Natural killer cell (primary cell): ENCODE measurements at regions not wholly inside any gene's neighbourhood (a gene's known extent, or its start where the extent isn't known, plus 50 kb on each side); places are given as distances from the start of the nearest gene placed in this dataset.

Source experiments
- ATAC-seq, 3 donors: fragments of 150-1000 bp in 2 of 3; fragments of 200-7000 bp in 1 of 3; cut with Tn5 transposase; 1 replicate in 1 of 3; 2 replicates in 2 of 3; pipeline ENCODE4 v1.10.0; 2021; ENCODE audit warnings: mild to moderate bottlenecking in 2 of 3, moderate library complexity in 2 of 3
- DNase-seq, 2 donors: peaks; one replicate each; pipeline versions ENCODE4 v3.0.0 to v3.0.0-alpha.2; 2013 to 2021; ENCODE audit warnings: mixed read lengths in 1 of 2
- H3K27ac ChIP-seq: one replicate; pipeline ENCODE4 v1.5.1; 2013; ENCODE audit warnings: mild to moderate bottlenecking, low read length
- H3K27me3 ChIP-seq: one replicate; pipeline ENCODE4 v1.6.1; 2013; ENCODE audit warnings: low read length; ENCODE audit not compliant: control insufficient read depth, insufficient read depth
- H3K36me3 ChIP-seq: one replicate; pipeline ENCODE4 v1.6.1; 2013; ENCODE audit warnings: low read length; ENCODE audit not compliant: control insufficient read depth, insufficient read depth
- H3K4me1 ChIP-seq: one replicate; pipeline ENCODE4 v1.6.1; 2013; ENCODE audit warnings: low read length; ENCODE audit not compliant: control insufficient read depth, insufficient read depth
- H3K4me3 ChIP-seq: one replicate; pipeline ENCODE4 v1.5.1; 2013; ENCODE audit warnings: low read length
- H3K9me3 ChIP-seq: one replicate; pipeline ENCODE4 v1.6.1; 2013; ENCODE audit warnings: low read length; ENCODE audit not compliant: control insufficient read depth, insufficient read depth
- H3K27ac Mint-ChIP-seq, 2 donors: one replicate each; pipeline ENCODE4 v1.8.0; 2022; ENCODE audit warnings: mild to moderate bottlenecking in 2 of 2, mixed read lengths in 2 of 2, moderate library complexity in 1 of 2
- H3K27me3 Mint-ChIP-seq, 2 donors: one replicate each; pipeline ENCODE4 v1.8.0; 2022; ENCODE audit warnings: low read depth in 2 of 2, mixed read lengths in 2 of 2
- H3K36me3 Mint-ChIP-seq: one replicate; pipeline ENCODE4 v1.8.0; 2022; ENCODE audit warnings: mixed read lengths
- H3K4me1 Mint-ChIP-seq, 2 donors: one replicate each; pipeline ENCODE4 v1.8.0; 2022; ENCODE audit warnings: mixed read lengths in 2 of 2
- H3K4me3 Mint-ChIP-seq: one replicate; pipeline ENCODE4 v1.8.0; 2022; ENCODE audit warnings: mild to moderate bottlenecking, moderate library complexity, mixed read lengths
- H3K9me3 Mint-ChIP-seq, 2 donors: one replicate each; pipeline ENCODE4 v1.8.0; 2022; ENCODE audit warnings: mixed read lengths in 2 of 2
- CTCF ChIP-seq: fragments of 200-600 bp; IDR thresholded peaks from one replicate; pipeline ENCODE4 v1.8.0; 2022; ENCODE audit warnings: antibody characterized with exemption
- WGBS: methylation state at CpG from one replicate; pipeline ENCODE4 v1.1.7; 2013; ENCODE audit warnings: missing lambda C conversion rate; ENCODE audit not compliant: insufficient coverage; 5-methylcytosine and 5-hydroxymethylcytosine counted together
- intact Hi-C: fragments of 100-400 bp; cut with micrococcal nuclease; formaldehyde crosslinking; loops from one replicate; pipeline ENCODE4 v1.14.2; 2022

- intact Hi-C loops: no loop called here
- WGBS: 92% methylated on average over 4 of the region's 4 CpGs
These were observed 1299.2 kb upstream of the SPRY2 start for GRCh38 chr13:81639984-81640582.

GRCh38 chr13:81637457-81637856 lies 1296.5 kb upstream of the SPRY2 start:
- Mint-ChIP-seq H3K36me3 (no peaks in the 10 kb centered on the region), H3K4me3 (no peak overlapping the region), H3K4me1 (no peaks in the 10 kb centered on the region), H3K27ac (no peak overlapping the region), H3K9me3 (peaks cover 5 to 9% of the 10 kb centered on the region in 2 donors), H3K27me3 (no peaks in the 10 kb centered on the region)
- no peak for DNase-seq
- Histone ChIP-seq H3K4me1 (no peaks in the 10 kb centered on the region), H3K9me3 (no peaks in the 10 kb centered on the region), H3K27me3 (no peaks in the 10 kb centered on the region), H3K27ac (no peak overlapping the region), H3K4me3 (no peak overlapping the region), H3K36me3 (no peaks in the 10 kb centered on the region)
- intact Hi-C loops: no loop called here
- TF ChIP-seq CTCF: no peak
- ATAC-seq: no peak
- WGBS: 100% methylated on average over 2 of the region's 2 CpGs

More at GRCh38 chr13:81639984-81640582, 1299.2 kb upstream of the SPRY2 start:
- Mint-ChIP-seq H3K36me3 (peaks cover 1% of the 10 kb centered on the region), H3K4me1 (no peaks in the 10 kb centered on the region), H3K4me3 (no peak overlapping the region), H3K9me3 (peaks cover 4 to 9% of the 10 kb centered on the region in 2 donors), H3K27me3 (no peaks in the 10 kb centered on the region), H3K27ac (no peak overlapping the region)
- Histone ChIP-seq H3K4me3 (no peak overlapping the region), H3K36me3 (no peaks in the 10 kb centered on the region), H3K27me3 (no peaks in the 10 kb centered on the region), H3K27ac (no peak overlapping the region), H3K4me1 (no peaks in the 10 kb centered on the region), H3K9me3 (no peaks in the 10 kb centered on the region)
- no peak for DNase-seq
- no peak for ATAC-seq
- TF ChIP-seq CTCF: no peak

GRCh38 chr13:81636120-81636519 lies 1295.2 kb upstream of the SPRY2 start:
- ATAC-seq: no peak
- H3K4me1 Mint-ChIP-seq: no peaks in the 10 kb centered on the region
- intact Hi-C loops: no loop called here
- Histone ChIP-seq H3K4me3 (no peak overlapping the region), H3K36me3 (no peaks in the 10 kb centered on the region), H3K27me3 (no peaks in the 10 kb centered on the region), H3K27ac (no peak overlapping the region), H3K9me3 (no peaks in the 10 kb centered on the region), H3K4me1 (no peaks in the 10 kb centered on the region)
- DNase-seq: no peak
- no peaks in the 10 kb centered on the region for H3K27me3 Mint-ChIP-seq
- no peak overlapping the region for H3K4me3 Mint-ChIP-seq
- H3K9me3 Mint-ChIP-seq: peaks cover 9 to 10% of the 10 kb centered on the region in 2 donors
- TF ChIP-seq CTCF: no peak
- H3K36me3 Mint-ChIP-seq: no peaks in the 10 kb centered on the region
- no peak overlapping the region for H3K27ac Mint-ChIP-seq

GRCh38 chr13:81615031-81615430 lies 1274.1 kb upstream of the SPRY2 start:
- Mint-ChIP-seq H3K4me1 (no peaks in the 10 kb centered on the region), H3K9me3 (peaks cover 7 to 8% of the 10 kb centered on the region in 2 donors), H3K27me3 (no peaks in the 10 kb centered on the region), H3K27ac (no peak overlapping the region), H3K4me3 (no peak overlapping the region), H3K36me3 (peaks cover 8% of the 10 kb centered on the region)
- WGBS: 94% methylated on average over 2 of the region's 2 CpGs
- intact Hi-C loops: no loop called here
- DNase-seq: no peak
- H3K4me3 ChIP-seq: no peak overlapping the region
- H3K4me1 ChIP-seq: no peaks in the 10 kb centered on the region
- no peak for TF ChIP-seq CTCF
- ATAC-seq: no peak
- no peaks in the 10 kb centered on the region for H3K36me3 ChIP-seq
- no peak overlapping the region for H3K27ac ChIP-seq
- H3K27me3 ChIP-seq: no peaks in the 10 kb centered on the region
- H3K9me3 ChIP-seq: no peaks in the 10 kb centered on the region
